Common myeloid progenitor, CD34-positive (primary cell): ENCODE measurements at regions not wholly inside any gene's neighbourhood (a gene's known extent, or its start where the extent isn't known, plus 50 kb on each side); places are given as distances from the start of the nearest gene placed in this dataset.

Source experiments
- CTCF ChIA-PET: fragments of 350-600 bp; sonication (Branson Sonifier 250); formaldehyde crosslinking; loops from one replicate; lab custom pipeline; 2021; ENCODE audit warnings: antibody characterized with exemption; lab: Charles Lee
- POLR2A ChIA-PET: fragments of 350-600 bp; sonication (Branson Sonifier 250); formaldehyde crosslinking; loops from one replicate; lab custom pipeline; 2021; ENCODE audit warnings: antibody characterized with exemption; lab: Charles Lee
- DNase-seq, 3 donors: peaks; one replicate each; pipeline versions ENCODE4 v3.0.0 to v3.0.0-alpha.2; 2013
- H3K27ac ChIP-seq, 2 experiments: 1 replicate in 1 of 2; 2 replicates in 1 of 2; pipeline ENCODE4 v1.7.0; 2013; ENCODE audit warnings: inconsistent platforms in 2 of 2, low read length in 2 of 2, mild to moderate bottlenecking in 2 of 2, low read depth in 1 of 2, moderate library complexity in 1 of 2; ENCODE audit not compliant: severe bottlenecking in 2 of 2, insufficient read depth in 1 of 2, poor library complexity in 1 of 2
- H3K27me3 ChIP-seq, 5 experiments: replicated peaks in 2 of 5; 1 replicate in 3 of 5; 2 replicates in 2 of 5; pipeline versions ENCODE4 v1.6.1 to v1.7.0; 2013; ENCODE audit warnings: low read length in 4 of 5, mild to moderate bottlenecking in 2 of 5, moderate library complexity in 2 of 5, inconsistent platforms in 1 of 5; ENCODE audit not compliant: insufficient read depth in 5 of 5, control insufficient read depth in 4 of 5
- H3K36me3 ChIP-seq, 4 experiments: 1 replicate in 2 of 4; 2 replicates in 2 of 4; pipeline versions ENCODE4 v1.6.1 to v1.7.0; 2013; ENCODE audit warnings: low read length in 3 of 4, control low read depth in 1 of 4, mild to moderate bottlenecking in 1 of 4; ENCODE audit not compliant: control insufficient read depth in 4 of 4, insufficient read depth in 4 of 4
- H3K4me1 ChIP-seq, 4 experiments: 1 replicate in 3 of 4; 2 replicates in 1 of 4; pipeline versions ENCODE4 v1.6.1 to v1.7.1; 2013; ENCODE audit warnings: low read length in 3 of 4, mild to moderate bottlenecking in 3 of 4, control low read depth in 1 of 4, inconsistent platforms in 1 of 4, moderate library complexity in 1 of 4; ENCODE audit not compliant: control insufficient read depth in 4 of 4, insufficient read depth in 4 of 4; ENCODE audit errors: control extremely low read depth in 1 of 4
- H3K4me3 ChIP-seq, 7 experiments: 1 replicate in 4 of 7; 2 replicates in 3 of 7; pipeline versions ENCODE4 v1.5.1 to v1.7.0; 2013; ENCODE audit warnings: mild to moderate bottlenecking in 7 of 7, low read length in 6 of 7, moderate library complexity in 6 of 7, inconsistent platforms in 2 of 7, low read depth in 2 of 7, control low read depth in 1 of 7; ENCODE audit not compliant: insufficient read depth in 4 of 7, control insufficient read depth in 1 of 7; ENCODE audit errors: extremely low read depth in 1 of 7
- H3K9me3 ChIP-seq, 5 experiments: 1 replicate in 4 of 5; 2 replicates in 1 of 5; pipeline versions ENCODE4 v1.6.1 to v1.7.1; 2013; ENCODE audit warnings: low read length in 4 of 5, mild to moderate bottlenecking in 2 of 5, inconsistent platforms in 1 of 5, low read depth in 1 of 5, moderate library complexity in 1 of 5; ENCODE audit not compliant: control insufficient read depth in 4 of 5, insufficient read depth in 2 of 5; ENCODE audit errors: control extremely low read depth in 1 of 5
- WGBS: methylation state at CpG from one replicate; pipeline ENCODE4 v1.1.5; 2013; ENCODE audit not compliant: insufficient coverage; 5-methylcytosine and 5-hydroxymethylcytosine counted together

GRCh38 chr14:25943329-25943728 is 654.5 kb downstream of the NOVA1 start:
- ChIA-PET CTCF (interaction anchor here (0.8 kb wide), 1 partner anchor 13 kb away, joined by 3 read pairs; no protein-coding TSS in a partner anchor), POLR2A (no interaction called here)
- Histone ChIP-seq H3K36me3 (no peaks in the 10 kb centered on the region), H3K9me3 (no peaks in the 10 kb centered on the region), H3K27me3 (peaks cover 0 to 2% (median 0%) of the 10 kb centered on the region in 5 experiments), H3K4me1 (no peaks in the 10 kb centered on the region), H3K4me3 (no peak overlapping the region), H3K27ac (no peak overlapping the region)
- WGBS = no CpG with 5 or more reads among the region's 1 CpG
- no peak for DNase-seq

GRCh38 chr14:25942090-25942489 is 655.7 kb downstream of the NOVA1 start:
- H3K27me3 ChIP-seq = peaks cover 0 to 2% (median 0%) of the 10 kb centered on the region in 5 experiments
- DNase-seq = no peak
- H3K4me1 ChIP-seq = no peaks in the 10 kb centered on the region
- H3K36me3 ChIP-seq = no peaks in the 10 kb centered on the region
- H3K27ac ChIP-seq = no peak overlapping the region
- no peak overlapping the region for H3K4me3 ChIP-seq
- ChIA-PET POLR2A (no interaction called here), CTCF (no interaction called here)
- H3K9me3 ChIP-seq = no peaks in the 10 kb centered on the region
- 100% methylated on average over 1 of the region's 3 CpGs for WGBS

GRCh38 chr14:25933731-25934130 is 664.1 kb downstream of the NOVA1 start:
- 92% methylated on average over 2 of the region's 3 CpGs for WGBS

GRCh38 chr14:25929881-25930615 is 667.8 kb downstream of the NOVA1 start:
- 93% methylated on average over 3 of the region's 7 CpGs for WGBS

More at GRCh38 chr14:25933731-25934130, 664.1 kb downstream of the NOVA1 start:
- Histone ChIP-seq H3K27ac (no peak overlapping the region), H3K4me3 (no peak overlapping the region), H3K9me3 (no peaks in the 10 kb centered on the region), H3K4me1 (no peaks in the 10 kb centered on the region), H3K36me3 (no peaks in the 10 kb centered on the region), H3K27me3 (peaks cover 0 to 2% (median 0%) of the 10 kb centered on the region in 5 experiments)
- POLR2A ChIA-PET = no interaction called here
- CTCF ChIA-PET = no interaction called here
- no peak for DNase-seq

GRCh38 chr14:25911831-25912230 is 686.0 kb downstream of the NOVA1 start:
- H3K27me3 ChIP-seq = no peaks in the 10 kb centered on the region
- DNase-seq = no peak
- H3K4me1 ChIP-seq = no peaks in the 10 kb centered on the region
- ChIA-PET POLR2A (no interaction called here), CTCF (interaction anchor here (1.2 kb wide), 1 partner anchor 12 kb away, joined by 3 read pairs; no protein-coding TSS in a partner anchor)
- no peaks in the 10 kb centered on the region for H3K9me3 ChIP-seq
- H3K4me3 ChIP-seq = no peak overlapping the region
- H3K36me3 ChIP-seq = no peaks in the 10 kb centered on the region
- 92% methylated on average over 9 of the region's 9 CpGs for WGBS
- no peak overlapping the region for H3K27ac ChIP-seq

More at GRCh38 chr14:25929881-25930615, 667.8 kb downstream of the NOVA1 start:
- no peaks in the 10 kb centered on the region for H3K9me3 ChIP-seq
- no peak overlapping the region for H3K4me3 ChIP-seq
- ChIA-PET CTCF (no interaction called here), POLR2A (no interaction called here)
- no peak overlapping the region for H3K27ac ChIP-seq
- H3K27me3 ChIP-seq = no peaks in the 10 kb centered on the region
- no peak for DNase-seq
- no peaks in the 10 kb centered on the region for H3K4me1 ChIP-seq
- no peaks in the 10 kb centered on the region for H3K36me3 ChIP-seq

- CTCF ChIA-PET = no interaction called here
- Histone ChIP-seq H3K4me3 (no peak overlapping the region), H3K27ac (no peak overlapping the region), H3K36me3 (no peaks in the 10 kb centered on the region), H3K4me1 (no peaks in the 10 kb centered on the region), H3K9me3 (no peaks in the 10 kb centered on the region), H3K27me3 (no peaks in the 10 kb centered on the region)
- POLR2A ChIA-PET = no interaction called here
- no peak for DNase-seq
- WGBS = 92% methylated on average over 8 of the region's 11 CpGs
These were observed 688.6 kb downstream of the NOVA1 start for GRCh38 chr14:25909045-25909747.
